Skin epidermis (tissue), 12 donors: ENCODE measurements at regions not wholly inside any gene's neighbourhood (a gene's known extent, or its start where the extent isn't known, plus 50 kb on each side); places are given as distances from the start of the nearest gene placed in this dataset.

Source experiments
- H3K27ac ChIP-seq, 21 experiments: fragments of 200-600 bp; sonication (generic) in 11 of 21; one replicate each; pipeline ENCODE4 v1.5.0; 2020; ENCODE audit warnings: mild to moderate bottlenecking in 3 of 21, inconsistent platforms in 2 of 21, moderate library complexity in 2 of 21
- H3K4me3 ChIP-seq, 7 experiments: fragments of 200-600 bp; sonication (generic) in 2 of 7; one replicate each; pipeline ENCODE4 v1.5.0; 2020; ENCODE audit warnings: inconsistent platforms in 2 of 7, mild to moderate bottlenecking in 2 of 7, moderate library complexity in 1 of 7

DNA sequence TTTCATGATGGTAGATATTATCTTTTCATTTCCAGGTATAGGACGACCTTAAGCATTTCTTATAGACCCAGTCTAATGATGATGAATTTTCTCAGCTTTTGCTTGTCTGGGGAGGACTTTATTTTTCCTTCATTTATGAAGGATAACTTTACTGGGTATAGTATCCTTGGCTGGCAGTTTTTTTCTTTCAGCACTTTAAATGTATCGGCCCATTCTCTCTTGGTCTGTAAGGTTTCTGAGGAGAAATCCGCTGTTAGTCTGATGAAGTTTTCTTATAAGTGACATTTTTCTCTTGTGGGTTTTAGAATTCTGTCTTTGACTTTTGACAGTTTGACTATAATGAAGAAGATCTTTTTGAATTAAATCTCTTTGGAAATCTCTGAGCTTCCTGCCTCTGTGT lies 144.7 kb upstream of the SLC22A23 start:
- no peak overlapping the region for H3K27ac ChIP-seq
- H3K4me3 ChIP-seq: no peak overlapping the region

DNA sequence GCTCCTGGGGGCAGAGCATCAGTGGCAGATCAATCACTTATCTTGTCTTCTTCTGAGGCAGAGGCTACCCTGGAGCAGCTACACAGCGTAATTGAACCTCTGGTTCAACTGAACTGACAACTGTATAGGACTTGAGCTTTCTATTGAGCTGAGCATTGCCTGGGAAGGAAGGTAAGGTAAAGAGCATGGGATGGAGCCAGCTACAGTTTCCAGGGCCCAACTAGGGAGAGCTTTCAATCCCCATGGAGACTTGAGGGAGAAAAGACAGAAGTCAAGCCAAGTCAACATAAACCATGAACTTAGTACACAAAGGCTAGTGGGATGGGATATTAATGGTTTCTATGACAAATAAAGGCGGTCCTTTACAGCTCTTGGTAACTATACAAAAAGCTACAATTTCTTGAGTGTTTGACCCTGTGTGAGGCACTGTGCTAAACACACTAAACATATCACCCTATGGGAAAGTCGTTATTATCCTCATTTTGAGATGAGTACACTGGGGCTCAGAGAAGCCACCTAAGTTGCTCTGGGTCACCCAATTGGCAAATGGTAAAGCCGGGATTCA lies 140.7 kb upstream of the SLC22A23 start:
- Histone ChIP-seq H3K27ac (no peak overlapping the region), H3K4me3 (no peak overlapping the region)

DNA sequence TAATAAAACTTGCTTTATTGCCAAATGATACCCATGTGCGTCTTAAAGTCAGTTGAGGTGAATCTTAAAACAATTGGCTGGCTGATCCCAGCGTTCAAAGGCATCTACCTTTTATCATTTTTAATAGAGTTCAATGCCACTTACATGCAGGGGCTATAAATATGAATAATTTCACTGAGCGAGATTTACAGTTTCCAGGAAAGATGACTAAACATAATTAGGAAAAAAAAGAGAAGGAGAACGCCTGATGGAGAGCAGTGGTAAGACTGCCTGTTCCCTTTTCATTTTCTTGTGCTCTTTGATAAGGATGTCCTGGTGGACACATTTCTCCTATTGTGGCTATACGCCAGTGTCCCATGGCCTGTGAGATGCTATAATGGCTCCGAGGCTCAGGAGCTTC lies 139.9 kb upstream of the SLC22A23 start:
- no peak overlapping the region for H3K4me3 ChIP-seq
- no peak overlapping the region for H3K27ac ChIP-seq

DNA sequence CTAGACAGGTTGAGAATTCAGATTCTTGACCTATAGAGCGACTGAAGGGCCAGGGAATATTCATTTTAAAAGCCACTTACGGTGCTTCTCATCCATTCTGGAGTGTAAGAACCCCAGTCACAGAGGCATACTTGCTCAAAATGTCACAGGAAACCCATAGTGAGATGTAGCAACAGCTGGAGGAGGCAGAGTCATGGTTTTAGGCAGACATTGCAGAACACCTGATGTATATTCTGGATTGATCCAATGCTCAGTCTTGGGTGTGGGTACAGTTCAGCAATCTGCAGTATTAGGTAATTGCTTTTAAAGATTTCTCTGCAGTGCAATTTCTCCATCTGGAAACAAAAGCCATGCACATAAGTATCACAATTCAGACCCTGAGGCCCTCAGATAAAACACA lies 137.4 kb upstream of the SLC22A23 start:
- no peak overlapping the region for H3K4me3 ChIP-seq
- H3K27ac ChIP-seq: peak overlapping the region in 1 of 21 experiments; percentile 1

DNA sequence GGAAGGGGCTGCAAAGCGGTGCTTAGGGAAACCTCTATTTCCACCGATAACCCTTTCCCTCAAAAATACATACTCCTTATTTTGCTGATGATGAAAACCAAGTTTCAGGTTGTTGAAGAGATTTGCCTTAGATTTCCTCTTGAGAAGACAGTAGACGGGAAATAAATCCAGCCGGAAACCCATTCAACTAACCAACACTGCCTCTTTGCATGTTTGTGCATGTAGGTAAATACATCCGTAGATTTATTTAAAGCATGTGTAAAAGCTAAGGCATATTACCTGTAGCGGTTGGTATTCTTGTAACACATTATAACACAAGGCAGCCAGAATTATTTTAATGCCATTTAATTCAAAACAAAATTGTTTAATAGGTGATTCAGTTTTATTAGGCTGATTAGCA lies 136.3 kb upstream of the SLC22A23 start:
- H3K4me3 ChIP-seq: no peak overlapping the region
- peak overlapping the region in 11 of 21 experiments; percentile 4 to 71 (median 37) for H3K27ac ChIP-seq

DNA sequence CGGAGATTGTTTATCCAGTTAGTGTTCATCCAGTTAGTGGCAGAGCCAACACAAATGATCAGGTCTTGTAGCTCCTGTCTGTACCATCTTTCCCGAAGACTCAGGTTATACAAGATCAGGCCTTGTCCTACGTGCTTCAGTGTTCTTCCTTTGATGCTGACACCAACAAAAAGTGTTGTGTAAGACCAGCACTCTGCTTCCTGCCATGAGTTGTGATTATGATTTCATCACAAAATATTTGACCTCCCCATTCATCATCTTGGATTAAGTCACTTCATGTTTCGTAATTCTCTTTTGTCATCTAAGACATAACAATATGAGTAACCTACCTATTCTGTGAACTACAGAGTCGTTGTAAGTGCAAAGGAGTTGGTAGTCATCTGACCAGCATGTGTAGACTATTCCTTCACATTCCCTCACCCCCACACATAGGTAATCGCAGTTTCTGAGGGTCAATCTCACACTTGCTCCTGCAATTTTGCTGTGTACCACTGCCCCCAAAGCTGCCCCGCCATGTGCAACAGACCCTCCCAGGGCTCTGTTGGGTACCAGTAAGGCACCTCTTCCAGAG lies 135.6 kb upstream of the SLC22A23 start:
- peak overlapping the region in 16 of 21 experiments; percentile 4 to 76 (median 56) for H3K27ac ChIP-seq
- no peak overlapping the region for H3K4me3 ChIP-seq

DNA sequence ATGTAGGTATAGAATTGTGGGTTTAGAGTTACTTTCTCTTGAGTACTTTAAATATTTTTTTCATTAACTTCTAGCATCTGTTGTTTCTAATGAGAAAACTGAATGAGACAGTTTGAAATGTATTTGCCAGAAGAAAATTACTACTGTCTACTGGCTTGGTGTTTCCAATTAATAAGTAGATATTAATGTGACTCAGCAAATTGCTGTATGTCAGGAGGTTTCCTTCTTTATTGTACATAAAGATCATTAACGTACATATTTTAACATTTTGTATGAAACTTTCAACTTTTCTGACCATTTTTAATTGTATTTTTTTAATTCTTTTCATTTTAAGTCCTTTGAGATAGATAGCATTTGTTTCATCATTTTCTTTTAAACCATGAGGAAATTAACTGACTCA lies 135.1 kb upstream of the SLC22A23 start:
- Histone ChIP-seq H3K27ac (peak overlapping the region in 17 of 21 experiments; percentile 4 to 76 (median 44)), H3K4me3 (no peak overlapping the region)

DNA sequence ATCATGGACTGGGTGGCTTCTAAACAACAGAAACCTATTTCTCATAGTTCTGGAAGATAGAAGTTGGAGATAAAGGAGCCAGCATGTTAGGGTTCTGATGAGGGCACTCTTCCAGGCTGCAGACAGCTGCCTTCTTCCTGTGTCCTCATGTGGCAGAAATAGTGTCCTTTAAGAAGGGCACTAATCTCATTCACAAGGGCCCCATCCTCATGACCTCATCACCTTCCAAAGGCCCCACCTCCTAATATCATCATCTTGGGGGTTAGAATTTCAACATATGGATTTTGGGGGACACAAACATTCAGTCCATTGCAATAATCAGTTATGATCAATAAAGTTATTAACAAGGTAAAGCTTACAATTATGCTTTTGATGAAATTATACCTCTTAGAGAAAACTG lies 130.8 kb upstream of the SLC22A23 start:
- H3K27ac ChIP-seq: no peak overlapping the region
- H3K4me3 ChIP-seq: no peak overlapping the region

DNA sequence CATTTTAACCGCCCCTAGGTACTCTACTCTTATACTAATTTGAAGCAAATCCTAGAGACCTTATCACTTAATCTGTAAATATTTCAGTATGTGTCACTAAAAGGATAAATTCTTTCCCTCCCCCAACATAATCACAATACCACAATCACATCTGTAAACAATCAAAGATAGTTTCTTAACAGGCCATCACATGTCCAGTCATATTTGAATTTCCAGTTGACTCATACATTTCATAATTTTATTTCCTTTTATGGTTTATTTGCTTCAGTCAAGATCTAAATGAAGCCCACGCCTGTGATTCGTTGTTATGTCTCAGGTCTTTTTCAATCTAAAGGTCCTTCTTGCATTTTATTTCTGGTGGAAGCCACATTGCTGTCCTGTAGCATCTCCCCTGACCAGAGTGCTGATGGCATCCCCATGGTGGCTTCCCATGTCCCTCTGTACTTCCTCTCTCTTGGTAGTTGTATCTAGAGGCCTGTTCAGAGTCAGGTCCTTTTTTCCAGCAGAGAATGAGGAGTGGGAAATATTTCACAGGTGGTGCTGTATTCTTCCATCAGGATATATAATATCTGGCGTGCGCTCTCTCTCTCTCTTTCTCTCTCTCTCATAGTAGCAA lies 128.6 kb upstream of the SLC22A23 start:
- peak overlapping the region in 15 of 21 experiments; percentile 11 to 83 (median 62) for H3K27ac ChIP-seq
- H3K4me3 ChIP-seq: no peak overlapping the region

DNA sequence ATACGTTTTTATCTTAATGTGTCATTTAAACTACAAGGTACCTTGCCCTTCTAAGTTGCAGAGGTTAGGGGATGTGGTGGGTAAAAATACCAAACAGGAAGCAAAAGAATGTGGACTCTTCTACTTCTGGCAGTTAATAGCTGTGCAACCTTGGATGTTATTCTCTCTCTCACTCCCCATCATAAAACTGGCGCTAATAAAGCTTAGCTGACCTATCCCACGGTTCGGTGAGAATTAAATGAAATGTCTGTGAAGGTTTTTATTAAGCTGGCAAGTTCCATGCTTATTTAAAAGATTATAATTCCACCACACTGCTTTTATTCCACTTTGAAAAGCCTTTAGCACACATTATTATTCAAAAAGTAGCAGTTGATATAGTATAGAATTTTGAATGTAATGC lies 127.8 kb upstream of the SLC22A23 start:
- Histone ChIP-seq H3K4me3 (no peak overlapping the region), H3K27ac (no peak overlapping the region)

DNA sequence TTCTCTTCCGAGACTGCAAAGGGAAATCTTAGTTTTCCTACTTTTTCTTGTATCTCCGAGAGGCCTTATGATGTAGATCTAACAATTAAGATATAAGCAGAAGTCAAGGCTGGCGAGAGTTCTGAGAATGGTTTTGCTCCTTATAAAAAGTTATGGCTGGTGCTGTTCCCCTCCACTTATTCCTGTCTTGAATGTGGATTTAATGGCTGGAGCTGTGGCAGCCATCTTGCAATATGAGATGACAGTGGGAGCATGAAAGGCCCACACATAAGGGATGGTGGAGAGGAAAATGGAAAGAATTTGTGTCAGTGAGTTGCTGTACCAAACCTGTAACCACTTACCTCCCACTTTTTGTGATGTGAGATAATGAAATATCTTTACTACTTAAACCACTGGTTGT lies 124.6 kb upstream of the SLC22A23 start:
- no peak overlapping the region for H3K27ac ChIP-seq
- H3K4me3 ChIP-seq: no peak overlapping the region

DNA sequence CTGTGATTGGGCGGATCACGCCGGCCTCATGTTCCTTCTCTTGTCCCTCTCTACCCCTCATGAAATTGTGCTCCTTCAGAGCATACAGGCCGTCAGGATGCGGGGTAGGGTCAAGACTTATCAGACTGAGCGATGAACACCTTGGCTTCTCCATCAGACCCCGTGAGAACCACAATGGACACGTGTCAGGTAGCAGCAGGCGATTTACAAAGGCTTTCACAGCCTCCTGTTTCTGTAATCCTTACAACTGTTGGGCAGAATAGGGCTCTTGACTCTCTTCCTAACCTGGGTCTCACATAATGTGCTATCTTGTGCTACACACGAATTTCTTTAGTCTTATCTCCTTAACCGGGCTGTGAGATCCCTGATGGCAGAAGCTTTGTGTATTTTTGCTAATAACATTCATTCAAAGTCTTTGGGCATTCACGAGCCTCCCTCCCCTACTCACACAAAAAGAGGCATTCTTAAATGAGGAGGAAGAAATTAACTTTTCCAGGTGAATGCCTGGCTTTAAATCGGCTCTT lies 122.9 kb upstream of the SLC22A23 start:
- H3K27ac ChIP-seq: no peak overlapping the region

DNA sequence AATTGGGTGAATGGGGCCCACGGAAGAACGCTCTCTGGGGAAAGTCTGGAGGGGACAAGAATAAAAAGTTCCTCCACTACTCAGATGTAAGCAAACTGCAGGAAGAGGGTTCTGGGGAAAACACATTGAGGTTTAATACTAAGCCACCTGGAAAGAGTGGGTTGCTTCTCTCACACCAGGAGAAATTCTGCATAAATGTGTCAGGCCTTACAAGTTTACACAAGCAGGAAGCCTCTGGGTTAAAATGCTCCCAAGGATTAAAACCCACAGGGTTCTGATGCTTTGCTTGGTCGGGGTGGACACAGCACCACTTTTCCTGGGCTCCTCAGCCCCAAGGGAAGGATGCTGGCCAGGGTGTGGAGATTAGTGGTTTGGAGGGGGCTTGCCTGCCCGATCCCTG lies 122.1 kb upstream of the SLC22A23 start:
- Histone ChIP-seq H3K27ac (no peak overlapping the region), H3K4me3 (no peak overlapping the region)

More for the DNA sequence above, 122.9 kb upstream of the SLC22A23 start:
- no peak overlapping the region for H3K4me3 ChIP-seq

DNA sequence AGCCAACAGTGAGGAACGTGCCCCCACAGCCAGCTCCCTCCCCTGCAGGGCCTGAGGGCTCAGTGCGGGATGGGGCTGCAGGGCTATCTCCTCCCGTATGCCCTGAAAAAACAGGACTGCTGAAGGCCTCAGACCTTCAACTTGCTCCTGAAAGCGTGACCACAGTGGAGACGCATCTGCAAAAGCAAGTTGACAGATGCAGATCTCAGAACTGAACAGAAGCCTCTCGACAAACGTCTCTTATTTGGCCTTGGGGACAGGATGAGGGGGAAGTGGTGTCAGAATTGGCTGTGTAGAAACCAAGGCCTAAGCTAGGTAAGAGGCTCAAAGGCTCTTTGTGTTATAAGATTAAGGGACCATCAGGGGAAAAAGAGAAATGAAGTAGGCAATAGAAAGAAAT lies 120.7 kb upstream of the SLC22A23 start:
- H3K4me3 ChIP-seq: no peak overlapping the region
- no peak overlapping the region for H3K27ac ChIP-seq

DNA sequence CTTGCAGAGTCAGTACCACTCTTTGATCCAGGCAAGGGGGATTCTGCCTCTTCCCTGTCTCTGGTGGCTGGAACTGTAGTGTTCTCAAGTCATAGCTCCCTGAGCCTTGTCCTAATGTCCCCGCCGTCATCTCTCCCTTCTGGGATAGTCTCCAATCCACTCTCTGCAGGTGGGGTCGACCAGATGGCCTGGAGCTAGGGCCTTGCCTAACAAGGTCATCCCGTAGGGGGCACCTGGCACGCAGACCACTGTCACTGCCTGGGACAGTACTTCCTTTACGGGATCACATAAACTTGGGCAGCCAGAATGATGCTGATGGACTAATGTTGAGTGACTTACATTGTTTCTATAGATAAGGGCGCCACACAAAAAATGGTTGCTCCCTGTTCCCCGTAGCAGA lies 118.9 kb upstream of the SLC22A23 start:
- Histone ChIP-seq H3K27ac (no peak overlapping the region), H3K4me3 (no peak overlapping the region)

DNA sequence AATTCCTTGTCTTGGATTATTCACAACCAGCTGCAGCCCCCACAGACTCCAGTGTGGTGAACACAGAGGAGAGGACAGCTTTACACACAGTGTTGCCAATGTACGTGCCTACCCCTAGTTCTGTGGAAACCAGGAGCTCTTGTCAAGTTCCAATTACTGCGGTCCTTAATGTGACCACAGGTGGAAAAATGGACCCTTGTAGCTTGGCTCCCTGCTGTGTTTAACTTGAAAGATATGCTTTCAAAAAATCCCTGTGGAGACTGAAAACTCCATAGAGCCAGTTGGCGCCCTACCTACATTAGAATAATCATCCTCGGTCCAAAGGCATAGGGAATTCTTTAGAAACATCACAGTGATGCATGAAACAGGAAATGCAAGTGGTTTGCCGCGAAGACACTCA lies 118.3 kb upstream of the SLC22A23 start:
- Histone ChIP-seq H3K4me3 (no peak overlapping the region), H3K27ac (no peak overlapping the region)

DNA sequence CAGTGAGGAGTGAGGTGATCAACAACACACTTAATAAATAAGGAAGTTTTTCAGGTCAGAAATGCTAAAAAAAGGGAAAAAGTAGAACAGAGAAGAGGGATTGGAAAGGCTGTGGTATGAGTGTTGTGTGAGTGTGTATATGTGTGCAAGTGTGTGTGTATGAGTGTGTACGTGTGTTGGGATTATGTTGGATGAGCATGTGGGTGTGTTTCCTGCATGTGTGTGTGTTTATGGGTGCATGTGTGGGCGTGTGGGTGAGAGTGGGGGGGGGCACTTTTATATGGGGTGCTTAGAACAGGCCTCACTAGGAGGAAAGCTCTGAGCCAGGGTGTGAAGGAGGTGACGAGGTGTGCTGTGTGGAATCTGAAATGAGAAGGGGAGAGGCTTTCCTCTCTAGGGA lies 116.8 kb upstream of the SLC22A23 start:
- Histone ChIP-seq H3K4me3 (no peak overlapping the region), H3K27ac (no peak overlapping the region)

DNA sequence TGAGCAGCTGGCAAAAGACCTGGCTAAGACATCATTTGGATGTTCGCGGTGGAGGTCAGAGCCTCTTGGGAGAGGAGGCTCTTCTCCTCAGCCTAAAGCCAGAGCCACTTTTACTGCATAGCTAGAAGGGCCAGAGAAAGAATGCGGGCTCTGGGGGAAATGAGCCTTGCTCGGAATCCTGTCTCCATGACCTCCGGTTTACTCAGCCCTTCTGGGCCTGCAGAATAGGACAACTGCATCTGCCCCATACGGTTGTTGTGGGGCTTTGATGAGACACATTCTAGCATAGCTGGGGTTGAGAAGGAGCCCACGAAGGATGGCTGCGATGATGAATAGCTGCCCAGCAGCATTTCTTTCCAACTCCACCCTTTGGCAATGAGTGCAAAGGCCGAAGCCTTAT lies 115.0 kb upstream of the SLC22A23 start:
- no peak overlapping the region for H3K27ac ChIP-seq
- no peak overlapping the region for H3K4me3 ChIP-seq

DNA sequence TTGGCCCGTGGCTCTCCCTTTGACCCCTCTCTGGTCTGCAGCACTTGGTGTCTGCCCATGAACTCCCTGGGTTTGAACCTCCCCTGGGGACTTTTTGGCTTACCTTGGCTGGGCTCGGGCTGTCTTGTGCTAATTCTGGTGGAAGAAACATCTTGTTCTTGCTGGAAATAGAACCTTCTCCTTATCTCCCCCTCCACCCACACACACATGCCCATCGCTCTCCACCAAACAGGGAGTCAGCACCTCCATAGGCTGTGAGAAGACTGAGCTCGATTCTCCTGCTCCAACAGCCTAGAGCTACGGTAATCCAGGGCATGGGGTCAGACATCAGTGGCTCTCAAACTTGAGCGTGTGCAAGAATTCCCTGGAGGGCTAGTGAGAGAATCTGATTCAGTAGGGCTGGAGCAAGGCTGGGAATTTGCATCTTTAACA lies 114.4 kb upstream of the SLC22A23 start:
- H3K4me3 ChIP-seq: no peak overlapping the region
- no peak overlapping the region for H3K27ac ChIP-seq

DNA sequence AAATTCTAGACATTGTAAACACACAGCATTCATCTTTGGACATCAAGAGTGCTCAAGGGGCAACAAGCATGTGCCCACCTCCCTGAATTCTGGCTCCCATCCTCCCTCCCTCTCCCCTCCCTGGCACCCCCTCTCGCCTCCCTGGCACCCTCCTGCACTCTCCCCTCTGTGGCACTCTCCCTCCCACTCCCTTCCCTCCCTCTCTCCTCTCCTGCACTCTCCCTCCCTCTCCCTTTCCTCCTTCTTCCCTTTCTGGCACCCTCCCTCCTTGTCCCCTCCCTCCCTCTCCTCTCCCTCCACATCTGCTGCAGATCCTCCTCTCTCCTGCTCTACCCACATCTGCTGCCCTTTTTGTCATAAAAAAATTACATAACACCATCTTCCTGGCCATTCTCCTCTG lies 113.0 kb upstream of the SLC22A23 start:
- H3K27ac ChIP-seq: no peak overlapping the region
- no peak overlapping the region for H3K4me3 ChIP-seq

DNA sequence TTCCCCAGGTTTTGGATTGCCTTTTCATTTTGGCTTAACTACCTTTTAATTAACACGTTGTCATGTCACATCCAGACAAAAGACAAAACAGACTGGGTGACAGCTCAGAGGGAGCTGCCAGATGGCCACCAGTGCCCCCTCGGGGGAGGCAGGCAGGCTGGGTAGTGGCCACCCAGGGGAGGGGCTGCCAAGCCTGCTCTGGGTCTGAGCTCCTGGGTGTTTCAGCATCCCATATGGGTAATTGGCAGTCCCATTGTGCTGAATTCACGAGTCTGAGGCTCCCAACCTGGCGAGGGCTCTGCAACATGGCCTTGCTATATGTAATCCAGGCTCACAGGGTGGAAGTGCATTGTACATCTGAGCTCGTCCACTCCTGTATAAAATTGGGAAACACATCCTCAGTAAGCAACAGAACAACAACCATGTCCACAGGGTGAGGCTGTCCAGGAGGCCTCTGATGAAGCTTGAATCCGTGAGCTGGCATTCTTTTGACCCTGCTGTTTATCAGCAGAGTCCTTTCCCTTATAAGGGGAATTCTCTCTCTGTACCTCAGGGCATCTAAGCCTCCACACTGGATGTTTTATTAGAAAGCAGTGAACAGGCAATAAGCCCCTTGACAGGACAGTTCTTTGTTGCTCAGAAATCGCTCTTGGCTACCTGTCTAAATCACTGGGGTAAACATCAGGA lies 111.7 kb upstream of the SLC22A23 start:
- no peak overlapping the region for H3K4me3 ChIP-seq
- no peak overlapping the region for H3K27ac ChIP-seq
